ENCODE measurements at regions not wholly inside any gene's neighbourhood (a gene's known extent, or its start where the extent isn't known, plus 50 kb on each side); places are given as distances from the start of the nearest gene placed in this dataset.

DNA sequence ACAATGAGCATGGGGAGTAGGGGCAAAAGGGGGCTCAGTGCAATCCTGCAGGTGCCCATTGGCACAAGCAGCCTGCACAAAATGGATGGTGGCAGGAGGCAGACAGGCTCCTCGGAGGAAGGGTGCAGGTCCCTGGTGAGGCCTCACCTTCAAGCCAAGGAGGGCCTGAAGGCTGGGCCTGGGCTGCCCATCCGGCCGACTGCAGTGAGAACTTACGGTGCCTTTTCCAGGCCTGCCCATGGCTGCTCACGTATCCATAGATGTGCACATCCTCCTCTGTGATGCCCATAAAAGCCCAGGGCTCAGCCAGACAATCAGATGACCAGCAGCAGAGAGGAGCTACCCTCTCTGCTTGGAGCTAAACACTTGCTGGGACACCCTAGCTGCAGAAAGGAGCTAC, 1089.8 kb downstream of the PCDH18 start:
- Mint-ChIP-seq H3K9me3 (peaks cover 0 to 7% (median 2%) of the 10 kb centered on the region in 7 donors), H3K4me1 (no peaks in the 10 kb centered on the region), H3K4me3 (no peak overlapping the region), H3K27me3 (ENCODE audit: low read depth in 3 of 3) (no peaks in the 10 kb centered on the region), H3K27ac (no peak overlapping the region), H3K36me3 (no peaks in the 10 kb centered on the region)
- Histone ChIP-seq H3K79me2 (ENCODE audit: insufficient read depth, low read length) (no peaks in the 10 kb centered on the region), H3K4me3 (replicated peaks in 1 of 3; ENCODE audit: low read depth in 2 of 3, low read length in 3 of 3) (no peak overlapping the region), H3K4me2 (replicated peaks; ENCODE audit: extremely low read depth, low read length, poor library complexity, severe bottlenecking) (no peak overlapping the region), H4K20me1 (ENCODE audit: insufficient read depth, low read length) (no peaks in the 10 kb centered on the region), H3K9ac (ENCODE audit: insufficient read depth, low read length, poor library complexity, severe bottlenecking) (no peak overlapping the region), H3K4me1 (ENCODE audit: control insufficient read depth in 1 of 2, insufficient read depth in 2 of 2, low read length in 2 of 2) (no peaks in the 10 kb centered on the region), H2AFZ (ENCODE audit: insufficient read depth, low read depth, low read length, poor library complexity, severe bottlenecking) (no peak overlapping the region), H3K9me3 (replicated peaks in 1 of 2; ENCODE audit: control insufficient read depth in 1 of 2, insufficient read depth in 1 of 2, low read length in 2 of 2) (peaks cover 0 to 11% of the 10 kb centered on the region in 2 donors), H3K36me3 (replicated peaks in 1 of 2; ENCODE audit: control insufficient read depth in 1 of 2, insufficient read depth in 2 of 2, low read length in 2 of 2) (no peaks in the 10 kb centered on the region), H3K27ac (ENCODE audit: low read depth in 1 of 2, low read length in 2 of 2) (no peak overlapping the region), H3K27me3 (ENCODE audit: control insufficient read depth in 2 of 2, insufficient read depth in 2 of 2, low read length in 2 of 2) (no peaks in the 10 kb centered on the region)
- TF ChIP-seq CTCF (IDR thresholded peaks at IDR 0.05): no peak
- DNase-seq: no peak
- intact Hi-C loops (cut with micrococcal nuclease): no loop called here
- WGBS (ENCODE audit: insufficient coverage): 94% methylated on average over 5 of the region's 5 CpGs

- Mint-ChIP-seq H3K9me3 (peaks cover 0 to 7% (median 2%) of the 10 kb centered on the region in 7 donors), H3K4me3 (no peak overlapping the region), H3K27me3 (ENCODE audit: low read depth in 3 of 3) (no peaks in the 10 kb centered on the region), H3K4me1 (no peaks in the 10 kb centered on the region), H3K36me3 (no peaks in the 10 kb centered on the region), H3K27ac (no peak overlapping the region)
- no peak for TF ChIP-seq CTCF (IDR thresholded peaks at IDR 0.05)
- DNase-seq: no peak
- H3K4me1 ChIP-seq (ENCODE audit: control insufficient read depth in 1 of 2, insufficient read depth in 2 of 2, low read length in 2 of 2): no peaks in the 10 kb centered on the region
- peaks cover 0 to 11% of the 10 kb centered on the region in 2 donors for H3K9me3 ChIP-seq (replicated peaks in 1 of 2; ENCODE audit: control insufficient read depth in 1 of 2, insufficient read depth in 1 of 2, low read length in 2 of 2)
- no peak overlapping the region for H3K9ac ChIP-seq (ENCODE audit: insufficient read depth, low read length, poor library complexity, severe bottlenecking)
- H3K36me3 ChIP-seq (replicated peaks in 1 of 2; ENCODE audit: control insufficient read depth in 1 of 2, insufficient read depth in 2 of 2, low read length in 2 of 2): no peaks in the 10 kb centered on the region
- H3K27me3 ChIP-seq (ENCODE audit: control insufficient read depth in 2 of 2, insufficient read depth in 2 of 2, low read length in 2 of 2): no peaks in the 10 kb centered on the region
- WGBS (ENCODE audit: insufficient coverage): no CpG with 5 or more reads among the region's 7 CpGs
- H3K27ac ChIP-seq (ENCODE audit: low read depth in 1 of 2, low read length in 2 of 2): no peak overlapping the region
- no peaks in the 10 kb centered on the region for H4K20me1 ChIP-seq (ENCODE audit: insufficient read depth, low read length)
- no peak overlapping the region for H3K4me2 ChIP-seq (replicated peaks; ENCODE audit: extremely low read depth, low read length, poor library complexity, severe bottlenecking)
- no peaks in the 10 kb centered on the region for H3K79me2 ChIP-seq (ENCODE audit: insufficient read depth, low read length)
- intact Hi-C loops (cut with micrococcal nuclease): no loop called here
- H2AFZ ChIP-seq (ENCODE audit: insufficient read depth, low read depth, low read length, poor library complexity, severe bottlenecking): no peak overlapping the region
- no peak overlapping the region for H3K4me3 ChIP-seq (replicated peaks in 1 of 3; ENCODE audit: low read depth in 2 of 3, low read length in 3 of 3)
Measured at GRCh38 chr4:136441629-136442282, 1090.5 kb downstream of the PCDH18 start.
